HEK293 (cell line): ENCODE measurements at regions not wholly inside any gene's neighbourhood (a gene's known extent, or its start where the extent isn't known, plus 50 kb on each side); places are given as distances from the start of the nearest gene placed in this dataset.

ENCODE experiments used
- HOXA7 ChIP-seq: sonication (generic); formaldehyde crosslinking; IDR thresholded peaks from 2 replicates; pipeline ENCODE4 v1.8.1; 2022; ENCODE audit warnings: missing genetic modification reagents, borderline replicate concordance
- KLF10 ChIP-seq: fragments of 450-650 bp; IDR thresholded peaks from 2 replicates; pipeline ENCODE4 v1.5.1; 2018; ENCODE audit warnings: missing biosample characterization, mild to moderate bottlenecking, missing genetic modification characterization
- MYNN ChIP-seq: fragments of 450-650 bp; formaldehyde crosslinking; IDR thresholded peaks from 2 replicates; pipeline ENCODE4 v1.5.1; 2016; ENCODE audit warnings: missing biosample characterization, missing genetic modification characterization, borderline replicate concordance
- PRDM1 ChIP-seq: fragments of 450-650 bp; formaldehyde crosslinking; IDR thresholded peaks from 2 replicates; pipeline ENCODE4; 2016; ENCODE audit warnings: missing biosample characterization, missing genetic modification characterization
- PRDM10 ChIP-seq: fragments of 450-650 bp; formaldehyde crosslinking; IDR thresholded peaks from 2 replicates; pipeline ENCODE4 v1.5.1; 2016; ENCODE audit warnings: missing biosample characterization, missing genetic modification characterization
- SP2 ChIP-seq: fragments of 450-650 bp; formaldehyde crosslinking; IDR thresholded peaks from 2 replicates; pipeline ENCODE4 v1.5.1; 2016; ENCODE audit warnings: missing biosample characterization, missing genetic modification characterization
- YY2 ChIP-seq: fragments of 450-650 bp; formaldehyde crosslinking; IDR thresholded peaks from 2 replicates; pipeline ENCODE4 v1.5.1; 2016; ENCODE audit warnings: missing biosample characterization, missing genetic modification characterization
- ZBTB17 ChIP-seq: fragments of 450-650 bp; formaldehyde crosslinking; IDR thresholded peaks from 2 replicates; pipeline ENCODE4 v1.5.1; 2016; ENCODE audit warnings: missing biosample characterization, missing genetic modification characterization
- ZBTB8A ChIP-seq: fragments of 450-650 bp; formaldehyde crosslinking; IDR thresholded peaks from 2 replicates; pipeline ENCODE4 v1.5.1; 2016; ENCODE audit warnings: missing biosample characterization, missing genetic modification characterization
- ZEB2 ChIP-seq: fragments of 450-650 bp; formaldehyde crosslinking; IDR thresholded peaks from 2 replicates; pipeline ENCODE4 v1.5.1; 2016; ENCODE audit warnings: missing biosample characterization, missing genetic modification characterization
- ZNF16 ChIP-seq: fragments of 450-650 bp; formaldehyde crosslinking; IDR thresholded peaks from 2 replicates; pipeline ENCODE4 v1.5.1; 2016; ENCODE audit warnings: low read depth, missing biosample characterization, missing genetic modification characterization
- ZNF18 ChIP-seq: fragments of 450-650 bp; formaldehyde crosslinking; IDR thresholded peaks from 2 replicates; pipeline ENCODE4 v1.5.1; 2016; ENCODE audit warnings: missing biosample characterization, missing genetic modification characterization
- ZNF248 ChIP-seq: fragments of 450-650 bp; formaldehyde crosslinking; IDR thresholded peaks from 2 replicates; pipeline ENCODE4 v1.5.1; 2017; ENCODE audit warnings: missing biosample characterization, missing genetic modification characterization
- ZNF266 ChIP-seq: fragments of 450-650 bp; formaldehyde crosslinking; IDR thresholded peaks from 2 replicates; pipeline ENCODE4 v1.5.1; 2016; ENCODE audit warnings: missing biosample characterization, missing genetic modification characterization, low read depth
- ZNF324 ChIP-seq: fragments of 450-650 bp; formaldehyde crosslinking; IDR thresholded peaks from 2 replicates; pipeline ENCODE4 v1.5.1; 2016; ENCODE audit warnings: missing biosample characterization, missing genetic modification characterization
- ZNF513 ChIP-seq: fragments of 450-650 bp; IDR thresholded peaks from 2 replicates; pipeline ENCODE4 v1.5.1; 2018; ENCODE audit warnings: missing biosample characterization, missing genetic modification characterization
- ZNF621 ChIP-seq: fragments of 450-650 bp; formaldehyde crosslinking; IDR thresholded peaks from 2 replicates; pipeline ENCODE4 v1.5.1; 2017; ENCODE audit warnings: missing biosample characterization, missing genetic modification characterization
- ZNF645 ChIP-seq: fragments of 450-650 bp; formaldehyde crosslinking; IDR thresholded peaks from 2 replicates; pipeline ENCODE4; 2016; ENCODE audit warnings: missing biosample characterization, missing genetic modification characterization
- ZNF707 ChIP-seq: fragments of 450-650 bp; formaldehyde crosslinking; IDR thresholded peaks from 2 replicates; pipeline ENCODE4 v1.5.1; 2016; ENCODE audit warnings: missing biosample characterization, missing genetic modification characterization
- ZNF76 ChIP-seq: fragments of 450-650 bp; formaldehyde crosslinking; IDR thresholded peaks from 2 replicates; pipeline ENCODE4; 2016; ENCODE audit warnings: low read depth, missing biosample characterization, missing genetic modification characterization, borderline replicate concordance
- ZNF768 ChIP-seq: fragments of 450-650 bp; formaldehyde crosslinking; IDR thresholded peaks from 2 replicates; pipeline ENCODE4 v1.5.1; 2018; ENCODE audit warnings: missing biosample characterization, mild to moderate bottlenecking, missing genetic modification characterization
- ZNF792 ChIP-seq: fragments of 450-650 bp; formaldehyde crosslinking; IDR thresholded peaks from 2 replicates; pipeline ENCODE4 v1.5.1; 2016; ENCODE audit warnings: missing biosample characterization, missing genetic modification characterization
- ZSCAN30 ChIP-seq: fragments of 450-650 bp; IDR thresholded peaks from 2 replicates; pipeline ENCODE4 v1.5.1; 2018; ENCODE audit warnings: missing biosample characterization, mild to moderate bottlenecking, missing genetic modification characterization, moderate library complexity

- TF ChIP-seq ZBTB8A = no peak
- TF ChIP-seq ZNF707 = no peak
- peak; percentile 77; the same call in 1 of the 2 replicates for TF ChIP-seq ZNF76 (tag by site-specific recombination)
- no peak for TF ChIP-seq ZNF792 (tag by site-specific recombination)
- TF ChIP-seq PRDM1 (tag by site-specific recombination) = no peak
- 0 out of 2 replicates have a peak, but pooled peaks have one; percentile 57 for TF ChIP-seq ZNF324
- TF ChIP-seq ZNF266 (tag by site-specific recombination) = no peak
- TF ChIP-seq KLF10 (tag by site-specific recombination) = no peak
- TF ChIP-seq HOXA7 (CRISPR knock-in tag) = no peak
- TF ChIP-seq ZSCAN30 (tag by site-specific recombination) = no peak
- peak; percentile 79; the same call in 1 of the 2 replicates for TF ChIP-seq ZNF768
- no peak for TF ChIP-seq ZNF645 (tag by site-specific recombination)
- no peak for TF ChIP-seq ZNF621 (tag by site-specific recombination)
- TF ChIP-seq ZBTB17 (tag by site-specific recombination) = peak; percentile 86
- no peak for TF ChIP-seq ZNF18 (tag by site-specific recombination)
- no peak for TF ChIP-seq YY2 (tag by site-specific recombination)
- no peak for TF ChIP-seq ZNF16 (tag by site-specific recombination)
- TF ChIP-seq ZNF513 = no peak
- TF ChIP-seq ZNF248 (tag by site-specific recombination) = no peak
- TF ChIP-seq MYNN (tag by site-specific recombination) = no peak
- TF ChIP-seq ZEB2 (tag by site-specific recombination) = peak; percentile 66
- TF ChIP-seq SP2 (tag by site-specific recombination) = 0 out of 2 replicates have a peak, but pooled peaks have one; percentile 5
- TF ChIP-seq PRDM10 (tag by site-specific recombination) = peak; percentile 51; the same call in 1 of the 2 replicates
Measured at GRCh38 chr12:131583090-131583712, 127.7 kb upstream of the SFSWAP start (continued).
